Lung (tissue), 11 donors: ENCODE measurements at regions not wholly inside any gene's neighbourhood (a gene's known extent, or its start where the extent isn't known, plus 50 kb on each side); places are given as distances from the start of the nearest gene placed in this dataset.

Experiments
- ATAC-seq: fragments of 200-7000 bp; cut with Tn5 transposase; one replicate; pipeline ENCODE4 v1.9.1; 2020; ENCODE audit warnings: moderate number of reproducible peaks; ENCODE audit not compliant: insufficient read depth, low FRiP score
- DNase-seq, 3 donors: peaks; one replicate each; pipeline ENCODE4 v3.0.0-alpha.2; 2013 to 2017
- H3K27ac ChIP-seq, 2 donors: one replicate each; pipeline ENCODE4 v1.5.1; 2013; ENCODE audit warnings: mild to moderate bottlenecking in 2 of 2, moderate library complexity in 2 of 2, control low read depth in 1 of 2, inconsistent platforms in 1 of 2, low read depth in 1 of 2, low read length in 1 of 2
- H3K27me3 ChIP-seq, 3 donors: one replicate each; pipeline ENCODE4 v1.5.1; 2013; ENCODE audit warnings: low read length in 2 of 3; ENCODE audit not compliant: control insufficient read depth in 3 of 3, insufficient read depth in 3 of 3
- H3K36me3 ChIP-seq, 4 donors: one replicate each; pipeline ENCODE4 v1.5.1; 2013; ENCODE audit warnings: low read length in 4 of 4, mild to moderate bottlenecking in 1 of 4, moderate library complexity in 1 of 4; ENCODE audit not compliant: control insufficient read depth in 4 of 4, insufficient read depth in 4 of 4
- H3K4me1 ChIP-seq, 5 donors: one replicate each; pipeline ENCODE4 v1.5.1; 2013; ENCODE audit warnings: low read length in 5 of 5, mild to moderate bottlenecking in 2 of 5, moderate library complexity in 1 of 5; ENCODE audit not compliant: control insufficient read depth in 5 of 5, insufficient read depth in 5 of 5
- H3K4me3 ChIP-seq: one replicate; pipeline ENCODE4 v1.5.1; 2013; ENCODE audit warnings: mild to moderate bottlenecking, control low read depth, moderate library complexity
- H3K9ac ChIP-seq, 2 donors: one replicate each; pipeline ENCODE4 v1.5.1; 2013; ENCODE audit warnings: low read length in 2 of 2, control low read depth in 1 of 2; ENCODE audit not compliant: insufficient read depth in 1 of 2
- H3K9me3 ChIP-seq, 4 donors: one replicate each; pipeline ENCODE4 v1.5.1; 2013; ENCODE audit warnings: low read length in 3 of 4, mild to moderate bottlenecking in 1 of 4, moderate library complexity in 1 of 4; ENCODE audit not compliant: control insufficient read depth in 4 of 4, insufficient read depth in 3 of 4
- whole genome bisulfite sequencing, 2 donors: extraction: QIAGEN DNeasy Blood & Tissue Kit; methylation state at CpG; one replicate each; pipeline ENCODE4 v1.1.7; 2013; 5-methylcytosine and 5-hydroxymethylcytosine counted together
- TF ChIP-seq, protein P1 (sequence below): IDR thresholded peaks from 2 replicates; pipeline ENCODE4 v1.5.1; 2012; ENCODE audit warnings: mild to moderate bottlenecking; ENCODE audit errors: control extremely low read depth, extremely low read depth
- donor health status: control.
- donor health status: control.
- donor health status: Bipolar disorder and iron deficiency.
- donor health status: healthy.
- donor health status: DM: yes; HTN: yes; CAD: no.

DNA sequence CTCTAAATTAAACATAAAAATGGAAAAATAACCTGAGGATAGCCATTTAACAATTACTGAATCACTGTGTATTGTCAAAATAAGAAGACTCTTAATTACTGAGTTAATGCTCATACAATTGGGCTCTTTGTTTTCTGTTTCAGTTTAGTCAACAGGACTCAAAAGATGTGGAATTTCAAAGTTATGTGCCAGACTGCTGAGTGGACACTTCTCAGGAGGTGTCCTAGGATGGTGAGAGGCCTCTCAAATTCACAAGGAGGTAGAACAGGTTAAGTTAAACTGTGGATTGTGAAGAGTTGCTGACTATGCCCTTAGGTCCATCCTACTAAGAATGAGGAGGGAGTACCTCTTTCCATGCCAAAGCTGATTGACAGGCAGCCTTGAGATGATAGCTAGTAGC is 157.7 kb upstream of the CHRM2 start:
- peaks cover 0 to 4% (median 0%) of the 10 kb centered on the region in 5 donors for H3K4me1 ChIP-seq
- no peak overlapping the region for H3K9ac ChIP-seq
- no peaks in the 10 kb centered on the region for H3K36me3 ChIP-seq
- TF ChIP-seq, protein P1, sequence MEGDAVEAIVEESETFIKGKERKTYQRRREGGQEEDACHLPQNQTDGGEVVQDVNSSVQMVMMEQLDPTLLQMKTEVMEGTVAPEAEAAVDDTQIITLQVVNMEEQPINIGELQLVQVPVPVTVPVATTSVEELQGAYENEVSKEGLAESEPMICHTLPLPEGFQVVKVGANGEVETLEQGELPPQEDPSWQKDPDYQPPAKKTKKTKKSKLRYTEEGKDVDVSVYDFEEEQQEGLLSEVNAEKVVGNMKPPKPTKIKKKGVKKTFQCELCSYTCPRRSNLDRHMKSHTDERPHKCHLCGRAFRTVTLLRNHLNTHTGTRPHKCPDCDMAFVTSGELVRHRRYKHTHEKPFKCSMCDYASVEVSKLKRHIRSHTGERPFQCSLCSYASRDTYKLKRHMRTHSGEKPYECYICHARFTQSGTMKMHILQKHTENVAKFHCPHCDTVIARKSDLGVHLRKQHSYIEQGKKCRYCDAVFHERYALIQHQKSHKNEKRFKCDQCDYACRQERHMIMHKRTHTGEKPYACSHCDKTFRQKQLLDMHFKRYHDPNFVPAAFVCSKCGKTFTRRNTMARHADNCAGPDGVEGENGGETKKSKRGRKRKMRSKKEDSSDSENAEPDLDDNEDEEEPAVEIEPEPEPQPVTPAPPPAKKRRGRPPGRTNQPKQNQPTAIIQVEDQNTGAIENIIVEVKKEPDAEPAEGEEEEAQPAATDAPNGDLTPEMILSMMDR = no peak
- H3K27ac ChIP-seq = no peak overlapping the region
- ATAC-seq (no peak), DNase-seq (no peak)
- no peaks in the 10 kb centered on the region for H3K9me3 ChIP-seq
- no peaks in the 10 kb centered on the region for H3K27me3 ChIP-seq
- H3K4me3 ChIP-seq = no peak overlapping the region

DNA sequence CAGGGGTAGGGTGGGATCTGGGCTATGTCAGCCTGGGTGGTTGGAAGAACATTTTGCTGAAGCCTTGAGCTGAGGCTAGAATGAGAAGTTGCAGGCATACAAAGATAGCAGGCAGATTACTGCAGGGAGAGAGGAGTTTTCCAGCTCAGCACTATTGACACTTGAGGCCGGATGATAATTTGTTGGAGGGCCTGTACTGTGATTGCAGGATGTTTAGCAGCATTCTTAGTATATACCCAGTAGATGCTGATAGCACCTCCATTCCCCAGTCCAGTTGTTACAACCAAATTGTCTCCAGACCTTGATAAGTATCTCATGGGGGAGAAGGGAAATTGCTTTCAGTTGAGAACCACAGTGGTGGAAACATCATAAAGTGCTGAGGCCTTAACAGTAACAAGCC is 158.6 kb upstream of the CHRM2 start:
- Histone ChIP-seq H3K27ac (no peak overlapping the region), H3K27me3 (no peaks in the 10 kb centered on the region), H3K4me3 (no peak overlapping the region), H3K9me3 (no peaks in the 10 kb centered on the region), H3K9ac (no peak overlapping the region), H3K36me3 (no peaks in the 10 kb centered on the region), H3K4me1 (peaks cover 0 to 4% (median 0%) of the 10 kb centered on the region in 5 donors)
- WGBS, 2 donors = 44 to 60% methylated on average over 1 of the region's 1 CpG
- ATAC-seq (no peak), DNase-seq (no peak)
- TF ChIP-seq, protein P1 = no peak

DNA sequence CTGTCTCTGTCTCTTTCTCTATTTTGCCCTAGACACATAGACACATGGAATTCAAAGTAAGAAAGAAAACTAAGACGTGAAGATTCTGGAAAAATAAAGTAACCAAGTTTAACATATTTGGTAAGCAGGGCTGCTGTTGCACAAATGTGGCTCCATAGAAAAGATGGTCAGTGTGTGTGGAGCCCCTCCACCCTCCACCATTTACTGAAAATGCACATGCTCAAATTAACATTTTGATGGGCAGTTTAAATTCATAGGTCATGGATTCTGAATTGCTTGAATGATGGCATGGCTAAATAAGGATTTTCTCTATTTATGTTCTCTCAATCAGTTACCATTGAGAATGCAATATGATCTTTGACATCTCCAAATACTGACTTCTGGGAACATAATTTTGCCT is 165.5 kb upstream of the CHRM2 start:
- 80 to 85% methylated on average over 1 of the region's 1 CpG for WGBS, 2 donors
- Histone ChIP-seq H3K36me3 (no peaks in the 10 kb centered on the region), H3K9me3 (no peaks in the 10 kb centered on the region), H3K9ac (no peak overlapping the region), H3K27ac (no peak overlapping the region), H3K4me3 (no peak overlapping the region), H3K4me1 (peaks cover 0 to 2% (median 0%) of the 10 kb centered on the region in 5 donors), H3K27me3 (no peaks in the 10 kb centered on the region)
- DNase-seq (no peak), ATAC-seq (no peak)
- TF ChIP-seq, protein P1 = no peak

DNA sequence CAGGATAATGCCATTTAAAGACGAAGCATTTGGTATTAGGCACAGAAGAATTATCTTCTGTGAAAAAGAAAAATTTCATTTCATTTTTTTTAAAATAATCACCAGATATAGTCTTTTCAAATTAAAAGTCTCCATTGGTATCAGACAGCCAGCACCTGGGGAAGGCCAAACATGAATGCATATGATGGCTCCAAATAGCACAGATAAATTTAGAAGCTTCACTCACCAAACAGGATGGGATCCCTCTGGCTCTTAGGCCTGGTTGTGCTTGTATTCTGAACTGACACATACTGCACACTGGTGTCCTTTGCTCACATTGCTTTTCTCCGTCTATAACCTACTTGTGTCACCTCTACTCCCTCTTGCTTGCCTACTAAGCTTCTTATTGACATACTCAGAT is 169.5 kb upstream of the CHRM2 start:
- no peaks in the 10 kb centered on the region for H3K36me3 ChIP-seq
- DNase-seq = no peak
- 79 to 93% methylated on average over 2 of the region's 2 CpGs for WGBS, 2 donors

More for the DNA sequence above, 169.5 kb upstream of the CHRM2 start:
- TF ChIP-seq, protein P1 = no peak
- ATAC-seq = no peak
- H3K27me3 ChIP-seq = no peaks in the 10 kb centered on the region
- no peak overlapping the region for H3K9ac ChIP-seq
- peaks cover 0 to 2% (median 0%) of the 10 kb centered on the region in 5 donors for H3K4me1 ChIP-seq
- H3K4me3 ChIP-seq = no peak overlapping the region
- H3K9me3 ChIP-seq = no peaks in the 10 kb centered on the region
- H3K27ac ChIP-seq = peak overlapping the region in 1 of 2 donors; percentile 16
